ENCODE measurements at regions not wholly inside any gene's neighbourhood (a gene's known extent, or its start where the extent isn't known, plus 50 kb on each side); places are given as distances from the start of the nearest gene placed in this dataset.
A peak's percentile ranks its signal among the peaks of the same experiment; 100 is the strongest.

GRCh38 chrX:25072247-25072646, 56.5 kb upstream of the ARX start (continued):
- TF ChIP-seq NR2F6 (IDR thresholded peaks at IDR 0.05) (no peak), NR2F6 (CRISPR knock-in tag; IDR thresholded peaks at IDR 0.05) (no peak), CBFB (CRISPR knock-in tag; IDR thresholded peaks at IDR 0.05) (no peak), NFE2L2 (IDR thresholded peaks at IDR 0.05; ENCODE audit: low read length) (no peak), SALL2 (CRISPR knock-in tag; IDR thresholded peaks at IDR 0.05) (no peak), ZNF44 (CRISPR knock-in tag; IDR thresholded peaks at IDR 0.05) (no peak), ARNTL (CRISPR knock-in tag; IDR thresholded peaks at IDR 0.05) (no peak), KLF6 (CRISPR knock-in tag; IDR thresholded peaks at IDR 0.05) (no peak), NFIC (IDR thresholded peaks at IDR 0.05; ENCODE audit: low read length) (no peak)

GRCh38 chrX:25070038-25070437, 54.3 kb upstream of the ARX start:
- H3K27ac ChIP-seq (ENCODE audit: extremely low read length, insufficient read depth, low read length), result no peak overlapping the region
- no peak overlapping the region for H3K4me2 ChIP-seq (ENCODE audit: low read depth, low read length)
- no peaks in the 10 kb centered on the region for H4K20me1 ChIP-seq (ENCODE audit: insufficient read depth, low read length)
- intact Hi-C loops (cut with micrococcal nuclease; ENCODE audit: unreplicated experiment) (no loop called here), in situ Hi-C loops (cut with HindIII; ENCODE audit: extremely low pct_ligation_motif_present, low pct_unique_long_range_greater_than_20kb) (no loop called here)
- ChIA-PET CTCF (ENCODE audit: low intra/inter-chr PET ratio, low total read pairs) (no interaction called here), POLR2A (no interaction called here)
- no peaks in the 10 kb centered on the region for H3K27me3 ChIP-seq (ENCODE audit: control insufficient read depth in 1 of 2, insufficient read depth in 2 of 2, low read length in 2 of 2)
- H3K79me2 ChIP-seq (ENCODE audit: insufficient read depth, low read length), result no peaks in the 10 kb centered on the region
- DNase-seq (ENCODE audit: low spot score) (no peak), ATAC-seq (no peak), FAIRE-seq (no peak)
- no peaks in the 10 kb centered on the region for H3K4me1 ChIP-seq (ENCODE audit: insufficient read depth, low read length)
- WGBS (ENCODE audit: low lambda C conversion rate), result 19% methylated on average over 1 of the region's 1 CpG
- H3K9ac ChIP-seq (ENCODE audit: insufficient read depth, low read depth, low read length), result no peak overlapping the region
- H3K9me3 ChIP-seq (ENCODE audit: low read length), result no peaks in the 10 kb centered on the region
- H3K36me3 ChIP-seq (replicated peaks in 1 of 2; ENCODE audit: control insufficient read depth in 1 of 2, insufficient read depth in 2 of 2, low read length in 2 of 2), result no peaks in the 10 kb centered on the region
- no TSS peak for BruUV-seq (replicated peaks)
- H3K4me3 ChIP-seq (replicated peaks in 1 of 3; ENCODE audit: insufficient read depth in 1 of 3, low read depth in 2 of 3, low read length in 3 of 3), result no peak overlapping the region
- TF ChIP-seq MAFK (conservative IDR thresholded peaks at IDR 0.05 in 1 of 2, IDR thresholded peaks at IDR 0.05 in 1 of 2; ENCODE audit: low read length in 2 of 2) (peak; percentile 42 to 84; a peak in 3 of 4 replicates), ZFP1 (CRISPR knock-in tag; IDR thresholded peaks at IDR 0.05) (no peak), ZSCAN25 (CRISPR knock-in tag; IDR thresholded peaks at IDR 0.05) (no peak), NR2F2 (IDR thresholded peaks at IDR 0.05; ENCODE audit: borderline replicate concordance, low read depth) (no peak), ZEB1 (IDR thresholded peaks at IDR 0.05; ENCODE audit: insufficient replicate concordance, low read depth) (no peak), MAFF (IDR thresholded peaks at IDR 0.05; ENCODE audit: low read depth, low read length) (peak; percentile 75), ZNF253 (CRISPR knock-in tag; IDR thresholded peaks at IDR 0.05; ENCODE audit: borderline replicate concordance) (no peak), SMAD3 (CRISPR knock-in tag; IDR thresholded peaks at IDR 0.05) (no peak), THYN1 (CRISPR knock-in tag; IDR thresholded peaks at IDR 0.05; ENCODE audit: borderline replicate concordance, low read depth) (no peak), HDAC2 (CRISPR knock-in tag; IDR thresholded peaks at IDR 0.05) (no peak), ZNF101 (CRISPR knock-in tag; IDR thresholded peaks at IDR 0.05; ENCODE audit: borderline replicate concordance, low read depth) (no peak), POGZ (CRISPR knock-in tag; IDR thresholded peaks at IDR 0.05) (no peak)
- no peak overlapping the region for H2AFZ ChIP-seq (ENCODE audit: low read length)

Data from HepG2 (cell line).